ENCODE measurements at regions not wholly inside any gene's neighbourhood (a gene's known extent, or its start where the extent isn't known, plus 50 kb on each side); places are given as distances from the start of the nearest gene placed in this dataset.

DNA sequence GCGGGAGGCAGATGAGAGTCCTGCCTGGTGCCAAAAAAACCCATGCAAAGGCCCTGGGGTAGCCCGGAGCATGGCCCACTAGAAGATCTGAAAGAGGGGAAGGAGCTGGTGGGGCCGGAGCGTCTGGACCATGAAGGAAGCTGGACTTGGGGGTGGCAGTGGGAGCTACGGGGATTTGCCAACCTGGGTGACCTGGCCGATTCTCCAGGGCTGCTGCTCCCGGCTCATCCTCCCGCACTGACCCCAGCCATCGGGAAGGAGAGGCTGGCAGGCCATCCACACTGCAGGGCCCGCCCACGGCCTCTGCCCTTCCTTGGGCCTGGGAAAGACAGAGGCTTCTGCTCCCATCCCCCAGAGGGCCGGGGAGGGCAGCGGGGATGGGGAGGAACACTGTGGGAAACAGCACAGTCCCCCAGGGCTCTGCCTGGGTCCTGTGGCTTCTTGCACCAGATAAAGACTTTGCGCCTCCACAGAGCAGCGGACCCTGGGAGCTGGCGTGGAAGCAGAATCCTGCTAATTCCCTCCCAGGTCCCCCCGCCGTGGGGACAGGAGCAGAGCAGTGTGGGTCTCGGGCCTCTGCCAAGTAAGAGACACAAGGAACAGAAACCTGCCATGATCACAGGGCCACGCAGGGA lies 87.1 kb upstream of the LINC01488 start:
- DNase-seq: no peak

DNA sequence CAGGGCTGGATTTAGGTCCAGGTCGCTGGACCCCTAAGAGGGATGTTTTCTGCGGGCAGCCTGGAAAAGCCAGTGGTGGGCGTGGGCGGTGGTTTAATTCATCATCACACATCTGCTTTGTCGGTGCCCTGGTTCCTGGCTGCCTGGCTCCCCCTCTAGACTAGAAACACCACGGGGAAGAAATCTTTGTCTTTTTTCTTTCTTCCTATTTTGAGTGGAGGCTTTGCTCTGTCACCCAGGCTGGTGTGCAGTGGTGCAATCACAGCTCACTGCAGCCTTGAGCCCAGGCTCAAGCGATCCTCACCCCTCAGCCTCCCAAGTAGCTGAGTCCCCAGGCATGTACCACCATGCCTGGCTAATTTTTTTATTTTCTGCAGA lies 86.6 kb upstream of the LINC01488 start:
- DNase-seq: no peak

- DNase-seq: no peak
These were observed 86.2 kb upstream of the LINC01488 start for GRCh38 chr11:69395287-69395686.

DNA sequence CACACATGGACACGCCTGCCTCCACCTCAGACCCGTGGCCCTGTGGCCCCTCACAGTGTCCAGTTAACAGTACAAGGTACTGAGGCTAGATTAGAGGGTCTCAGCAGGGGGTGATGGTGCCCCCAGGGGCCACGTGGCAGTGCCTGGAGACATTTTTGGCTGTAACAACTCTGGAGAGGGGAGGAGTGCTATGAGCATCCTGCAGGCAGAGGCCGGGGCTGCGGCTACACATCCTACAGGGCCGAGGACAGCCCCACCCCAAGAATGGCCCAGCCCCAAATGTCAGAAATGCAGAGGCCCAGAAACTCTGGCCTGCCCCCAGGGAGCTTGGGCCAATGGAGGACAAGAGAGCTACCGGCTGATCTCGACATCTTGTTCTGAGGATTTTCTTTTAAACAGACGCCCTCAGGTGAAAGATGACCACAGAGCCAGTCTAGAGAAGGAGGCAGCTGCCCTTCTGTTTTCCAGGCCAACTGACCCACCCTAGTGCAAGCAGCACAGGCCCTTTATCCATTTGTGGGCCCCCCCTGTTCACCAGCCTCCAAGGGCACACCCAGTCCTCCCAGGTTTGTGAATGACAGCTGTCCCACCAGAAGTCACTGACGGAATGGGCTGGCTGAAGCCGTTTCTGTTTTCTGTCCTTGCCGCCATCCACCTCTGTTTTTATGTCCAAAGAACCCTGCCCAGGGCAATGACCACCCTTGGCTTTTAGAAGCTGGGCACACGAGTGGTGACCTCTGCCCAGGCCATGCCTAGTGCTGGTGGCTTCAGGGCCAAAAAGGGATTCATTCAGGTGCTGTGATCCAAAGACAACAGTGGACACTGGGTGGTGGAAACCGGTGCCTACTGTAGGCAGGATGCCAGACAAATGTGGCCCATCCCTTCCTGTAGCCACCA lies 85.2 kb upstream of the LINC01488 start:
- DNase-seq: no peak

DNA sequence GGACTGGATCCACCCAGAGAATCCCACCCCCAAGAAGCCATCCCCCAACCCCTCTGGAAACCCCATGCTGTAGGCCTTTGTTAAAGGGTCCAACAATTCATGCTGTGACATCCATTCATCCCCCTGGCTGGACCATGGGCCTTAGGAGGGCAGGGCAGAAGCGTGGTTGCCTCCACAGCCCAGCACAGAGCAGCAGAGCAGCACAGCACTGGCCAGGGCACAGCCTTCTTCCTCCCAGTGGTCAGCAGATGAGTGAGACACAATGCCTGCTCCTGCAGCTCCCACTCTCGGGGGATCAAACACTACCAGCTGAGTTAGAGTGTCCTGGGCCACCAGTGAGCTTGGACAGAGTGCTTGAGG lies 84.5 kb upstream of the LINC01488 start:
- DNase-seq: no peak

- DNase-seq: no peak
These were observed 83.7 kb upstream of the LINC01488 start for GRCh38 chr11:69397732-69398131.

- no peak for DNase-seq
These were observed 82.7 kb upstream of the LINC01488 start for GRCh38 chr11:69398529-69399492.

GRCh38 chr11:69400140-69400539 lies 81.3 kb upstream of the LINC01488 start:
- no peak for DNase-seq

- no peak for DNase-seq
These were observed 80.5 kb upstream of the LINC01488 start for GRCh38 chr11:69400771-69401590.

DNA sequence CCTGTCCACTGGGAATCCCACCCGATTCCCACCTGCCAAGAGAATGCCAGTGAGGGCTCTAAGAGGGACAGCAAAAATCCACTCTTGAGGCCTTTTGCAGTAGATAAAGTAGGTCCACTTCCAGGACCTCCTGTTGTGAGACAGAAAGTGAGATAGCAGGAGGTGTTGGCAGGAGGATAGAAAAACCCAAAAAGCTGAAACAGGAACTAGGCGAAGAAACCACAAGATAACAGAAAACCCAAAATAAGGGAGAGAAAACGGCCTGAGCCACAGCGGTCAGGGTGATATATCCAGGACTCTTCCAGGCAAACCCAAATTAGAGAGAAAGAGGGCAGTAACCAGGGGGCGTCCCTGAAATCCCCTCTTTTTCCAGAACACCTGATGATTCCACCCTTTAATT lies 79.7 kb upstream of the LINC01488 start:
- DNase-seq: no peak

DNA sequence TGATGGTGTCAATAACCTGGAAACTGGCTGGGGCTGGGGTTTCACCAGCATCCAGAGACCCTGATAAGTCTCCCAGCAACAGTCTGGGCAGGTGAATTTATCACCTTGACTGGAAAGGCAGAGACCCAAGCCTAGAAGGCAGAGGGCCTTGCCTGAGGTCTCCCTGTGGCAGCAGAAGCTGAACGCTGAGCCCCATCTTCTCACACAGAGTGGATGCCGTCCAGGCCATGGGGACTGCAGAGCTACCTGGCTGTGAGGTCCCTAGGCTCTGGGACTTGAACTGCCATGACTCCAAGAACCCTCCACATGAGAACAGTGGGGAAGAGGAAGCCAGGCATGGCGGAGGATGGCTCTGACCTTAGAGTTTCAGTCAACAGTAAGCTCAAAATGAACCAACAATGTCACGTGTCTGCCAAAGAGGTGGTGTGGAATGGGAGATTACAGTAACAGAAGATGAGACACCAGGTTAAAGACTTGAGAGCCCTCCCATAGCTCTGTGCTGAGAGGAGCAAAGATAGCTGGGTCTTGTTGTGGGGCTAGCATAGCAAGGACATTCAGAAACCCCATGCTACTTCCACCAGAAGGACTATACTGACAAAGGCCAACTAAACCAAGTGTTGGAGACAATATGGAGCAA lies 79.1 kb upstream of the LINC01488 start:
- DNase-seq: no peak

DNA sequence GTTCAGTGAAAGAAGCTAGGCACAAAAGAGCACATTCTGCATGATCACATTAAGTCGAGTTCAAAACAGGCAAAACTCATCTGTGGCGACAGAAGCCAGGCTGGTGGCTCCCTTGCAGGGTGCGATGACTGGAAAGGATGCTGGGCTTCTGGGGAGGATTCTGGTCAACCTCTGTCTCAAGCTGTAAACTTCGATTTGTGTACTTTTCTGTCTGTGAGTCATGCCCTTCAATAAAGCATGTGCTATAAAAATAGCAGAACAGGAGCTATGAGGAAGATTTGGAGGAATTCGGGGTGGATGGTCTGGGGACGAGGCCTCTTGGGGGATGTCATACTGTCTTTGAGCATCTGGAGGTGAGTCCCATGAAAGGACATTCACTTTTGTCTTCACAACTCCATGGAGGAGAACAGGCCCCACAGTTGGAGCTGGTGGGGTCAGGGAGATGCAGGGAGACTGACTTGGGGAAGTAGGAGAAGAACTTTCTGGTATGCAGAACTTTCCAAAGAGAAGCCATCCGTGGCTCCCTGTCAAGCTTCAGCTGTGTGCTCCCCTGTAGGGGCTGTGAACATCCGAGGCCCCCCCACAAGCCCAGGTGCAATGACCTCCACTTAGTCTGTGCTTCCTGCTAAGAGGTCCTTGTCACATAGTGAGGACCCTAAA lies 77.8 kb upstream of the LINC01488 start:
- DNase-seq: no peak

DNA sequence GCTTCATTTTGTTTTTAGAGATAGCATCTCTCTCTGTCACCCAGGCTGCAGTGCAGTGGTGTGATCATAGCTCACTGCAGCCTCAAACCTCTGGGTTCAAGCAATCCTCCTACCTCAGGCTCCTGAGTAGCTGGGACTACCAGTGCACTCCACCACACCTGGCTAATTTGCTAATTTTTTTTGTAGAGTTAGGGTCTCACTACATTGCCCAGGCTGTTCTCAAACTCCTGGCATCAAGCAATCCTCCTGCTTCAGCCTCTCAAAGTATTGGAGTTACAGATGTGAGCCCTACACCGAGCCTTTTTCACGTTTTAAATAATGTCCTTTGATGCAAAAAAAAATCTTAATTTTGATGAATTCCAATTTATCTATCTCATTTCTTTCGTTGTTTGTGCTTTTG lies 75.4 kb upstream of the LINC01488 start:
- no peak for DNase-seq

DNA sequence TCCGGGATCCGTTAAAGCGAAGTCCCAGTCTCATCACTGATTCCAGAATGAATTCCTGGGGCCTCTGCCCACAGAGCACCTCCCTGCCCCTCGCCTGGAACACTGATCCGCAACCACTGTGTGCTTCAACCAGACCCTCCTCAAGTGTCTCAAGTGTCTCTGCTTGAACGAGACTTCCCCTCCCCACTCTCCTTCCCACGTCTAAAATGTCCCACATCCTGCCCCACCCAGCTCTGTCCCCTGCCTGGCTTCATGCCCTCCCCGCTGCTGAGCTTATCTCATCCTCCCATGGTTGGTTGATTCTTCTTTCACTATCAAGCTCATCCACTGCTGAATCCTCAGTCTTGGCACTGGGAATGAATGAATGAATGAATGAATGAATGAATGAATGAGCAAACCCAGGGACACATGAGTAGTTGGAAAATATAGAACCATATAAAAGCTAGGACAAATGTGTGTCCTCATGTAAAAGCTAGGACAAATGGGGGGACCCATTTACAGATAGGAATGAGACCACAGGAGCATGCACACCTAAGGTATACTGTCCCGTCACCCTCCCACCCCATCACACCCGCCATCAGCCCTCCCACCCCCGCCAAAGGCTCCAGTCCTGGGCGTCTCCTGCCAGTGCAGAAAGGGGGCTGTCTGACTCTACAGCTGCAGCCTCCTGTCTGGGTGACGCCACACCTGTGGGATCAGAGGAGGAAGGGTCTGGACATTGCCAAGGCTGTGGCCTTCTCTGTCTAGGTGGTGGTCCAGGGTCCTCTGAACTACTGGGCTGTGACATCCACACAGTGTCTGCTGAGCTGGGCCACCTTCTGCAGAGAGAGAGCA lies 71.4 kb upstream of the LINC01488 start:
- no peak for DNase-seq

GRCh38 chr11:69411257-69411924 lies 70.1 kb upstream of the LINC01488 start:
- no peak for DNase-seq

GRCh38 chr11:69413015-69413801 lies 68.3 kb upstream of the LINC01488 start:
- DNase-seq: no peak

GRCh38 chr11:69413993-69414392 lies 67.5 kb upstream of the LINC01488 start:
- no peak for DNase-seq

DNA sequence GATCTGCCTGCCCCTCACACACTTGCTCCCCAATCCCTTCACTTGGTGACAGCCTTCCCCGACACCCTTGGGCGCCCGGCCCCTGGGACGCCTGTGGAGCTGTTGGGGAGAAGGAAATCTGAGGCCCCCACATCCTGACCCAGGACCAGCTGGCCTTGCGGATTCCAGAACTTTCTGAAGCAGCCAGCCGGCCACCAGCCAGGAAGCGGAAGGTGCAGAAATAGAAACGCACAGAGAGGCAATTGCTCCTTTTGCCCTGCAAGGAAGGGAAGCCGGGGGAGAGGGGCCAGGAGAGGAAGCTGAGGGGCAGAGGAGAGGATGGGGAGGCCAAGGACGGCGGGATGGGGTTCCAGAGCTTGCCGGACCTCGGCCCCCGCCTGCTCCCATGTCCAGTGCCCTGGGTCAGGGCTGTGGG lies 66.7 kb upstream of the LINC01488 start:
- no peak for DNase-seq

Data from CD4-positive, alpha-beta T cell treated with Interleukin-12 subunit alpha and Interleukin-12 subunit beta, for 1 hour (primary cell).